ENCODE measurements at regions not wholly inside any gene's neighbourhood (a gene's known extent, or its start where the extent isn't known, plus 50 kb on each side); places are given as distances from the start of the nearest gene placed in this dataset.

GRCh38 chr7:25034136-25034535 is 54.2 kb upstream of the OSBPL3 start:
- no peak for TF ChIP-seq CTCF (IDR thresholded peaks at IDR 0.05)
- no peak for TF ChIP-seq ZFX (IDR thresholded peaks at IDR 0.05; ENCODE audit: borderline replicate concordance)
